NOMO-1 treated with DMSO at 0.1 percent for 48 hours (cell line): ENCODE measurements at regions not wholly inside any gene's neighbourhood (a gene's known extent, or its start where the extent isn't known, plus 50 kb on each side); places are given as distances from the start of the nearest gene placed in this dataset.

Source experiments
- DNase-seq: peaks from one replicate; lab custom pipeline; 2025; ENCODE audit not compliant: unreplicated experiment; lab: John Stamatoyannopoulos, UW

DNA sequence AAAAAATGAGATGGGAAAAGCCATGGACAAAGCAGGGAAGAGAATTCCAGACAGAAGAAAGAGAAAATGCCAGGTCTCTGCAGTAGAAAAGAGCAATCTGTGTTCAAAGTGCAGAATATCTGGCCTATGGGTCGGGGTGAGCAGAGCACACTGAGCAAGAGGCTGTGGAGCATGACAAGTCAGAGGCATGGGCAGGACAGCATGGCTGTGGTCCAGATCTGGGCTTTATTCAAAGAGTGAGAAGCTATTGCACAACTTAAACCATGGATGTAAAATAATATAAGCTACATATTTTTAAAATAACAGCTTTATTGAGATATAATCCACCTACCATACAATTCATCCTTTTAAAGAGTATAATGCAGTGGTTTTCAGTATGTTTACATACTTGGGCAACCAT, 133.1 kb upstream of the SPDL1 start:
- no peak for DNase-seq

- no peak for DNase-seq
Measured at GRCh38 chr5:169448826-169449225, 134.7 kb upstream of the SPDL1 start.

DNA sequence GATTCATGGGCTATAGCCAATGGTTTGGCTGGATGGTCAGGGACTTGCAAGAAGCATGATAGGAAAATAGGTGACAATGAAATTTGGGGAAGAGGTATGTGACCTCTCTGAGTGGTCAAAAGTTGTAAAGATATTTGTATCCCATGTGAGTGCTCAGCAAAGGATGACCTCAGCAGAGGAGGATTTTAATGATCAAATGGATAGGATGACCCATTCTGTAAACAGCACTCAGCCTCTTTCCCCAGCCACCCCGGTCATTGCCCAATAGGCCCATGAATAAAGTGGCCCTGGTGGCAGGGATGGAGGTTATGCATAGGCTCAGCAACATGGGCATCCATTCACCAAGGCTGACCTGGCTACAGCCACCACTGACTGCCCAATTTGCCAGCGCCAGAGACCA, 138.4 kb upstream of the SPDL1 start:
- no peak for DNase-seq

DNA sequence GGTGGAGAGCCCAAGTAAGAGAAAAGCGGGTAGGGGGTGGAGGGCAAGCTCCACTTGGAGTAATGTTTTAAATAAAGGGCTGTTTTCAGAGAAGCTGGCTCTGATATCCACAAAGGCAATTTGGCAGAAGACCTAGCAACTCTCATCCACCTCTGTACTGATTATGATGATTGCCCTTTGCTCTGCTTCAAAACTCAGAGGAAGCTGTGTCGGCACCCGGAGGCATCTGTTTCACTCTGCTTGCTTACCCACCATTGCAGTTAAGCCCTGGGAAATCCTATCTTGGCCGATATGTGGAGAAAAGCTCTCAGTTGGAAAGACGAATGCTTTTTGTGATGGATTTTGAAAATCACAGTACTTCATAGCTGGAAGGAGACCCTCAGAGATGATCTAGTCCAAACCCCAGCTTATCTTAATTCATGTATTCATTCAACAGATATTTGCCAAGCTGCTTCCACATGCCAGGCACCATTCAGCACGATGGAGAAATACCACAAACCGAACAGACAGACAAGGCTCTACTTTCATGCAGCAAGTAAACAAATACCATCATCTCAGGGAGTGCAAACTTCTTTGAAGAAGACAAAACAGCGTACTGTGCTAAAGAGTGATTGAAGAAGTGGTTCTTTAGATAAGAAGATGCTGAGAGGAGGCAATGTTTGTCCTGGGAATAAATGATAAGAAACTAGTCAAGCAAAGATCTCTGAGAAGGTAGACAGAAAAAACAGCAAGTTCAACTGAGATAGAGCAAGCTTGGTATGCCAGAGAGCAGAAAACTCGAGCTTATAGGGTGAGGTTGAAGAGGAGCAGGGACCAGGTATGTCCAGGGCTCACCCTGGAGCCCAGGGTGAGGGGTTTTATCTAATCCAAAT, 140.4 kb upstream of the SPDL1 start:
- DNase-seq, result no peak

GRCh38 chr5:169442403-169442874, 141.1 kb upstream of the SPDL1 start:
- DNase-seq, result no peak

GRCh38 chr5:169440107-169440705, 139.3 kb upstream of the SLIT3 start:
- no peak for DNase-seq

DNA sequence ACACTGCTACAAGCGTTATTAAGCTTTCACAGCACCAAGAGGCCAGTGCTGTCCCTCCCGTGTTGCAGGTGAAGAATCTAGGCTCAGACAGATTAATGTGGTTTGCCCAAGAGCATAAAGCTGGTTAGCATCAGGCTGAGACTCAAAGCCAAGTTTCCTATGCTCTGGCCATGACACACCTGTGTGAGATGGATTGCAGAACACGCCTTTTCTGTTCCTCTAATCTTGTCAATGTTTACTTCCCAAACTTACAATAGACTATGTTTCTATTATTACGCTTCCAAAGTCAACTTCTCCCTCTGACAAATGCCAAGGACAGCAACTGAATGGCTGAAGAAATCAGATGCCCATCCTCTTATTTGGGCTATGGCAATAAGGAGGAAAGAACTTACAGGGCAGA, 138.4 kb upstream of the SLIT3 start:
- no peak for DNase-seq

DNA sequence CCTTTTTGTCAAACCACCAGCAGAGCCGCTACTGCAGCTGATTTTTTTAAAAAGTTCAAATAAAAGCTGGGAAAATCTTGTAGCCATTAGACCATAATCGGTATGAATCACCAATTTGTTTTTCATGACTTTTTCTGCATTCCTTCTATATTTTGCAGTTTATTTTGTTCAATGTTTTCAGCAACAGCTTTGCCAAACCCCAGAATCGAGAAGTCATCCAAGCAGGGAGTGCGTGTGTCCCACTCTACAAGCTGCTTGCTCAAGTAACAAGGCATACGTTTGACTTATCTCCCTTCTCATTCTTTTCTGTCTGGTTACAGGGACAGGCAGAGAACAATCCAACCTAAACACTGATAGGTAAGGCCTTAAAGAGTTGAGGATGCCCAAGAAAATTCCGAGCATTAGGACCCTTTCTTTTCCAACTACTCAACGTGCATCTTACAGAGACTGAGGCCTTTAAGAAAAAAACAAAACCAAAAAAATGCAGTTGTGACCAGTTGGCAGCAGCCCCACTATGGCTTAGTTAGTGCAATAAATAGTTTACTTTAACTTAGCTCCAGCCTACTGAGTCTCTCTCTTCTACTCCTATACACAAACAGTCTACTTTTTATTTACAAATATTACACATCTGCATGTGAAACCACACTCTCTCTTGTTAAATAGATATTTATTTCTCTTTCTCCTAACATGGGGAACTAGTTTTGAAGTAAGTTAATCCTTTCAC, 134.7 kb upstream of the SLIT3 start:
- no peak for DNase-seq

DNA sequence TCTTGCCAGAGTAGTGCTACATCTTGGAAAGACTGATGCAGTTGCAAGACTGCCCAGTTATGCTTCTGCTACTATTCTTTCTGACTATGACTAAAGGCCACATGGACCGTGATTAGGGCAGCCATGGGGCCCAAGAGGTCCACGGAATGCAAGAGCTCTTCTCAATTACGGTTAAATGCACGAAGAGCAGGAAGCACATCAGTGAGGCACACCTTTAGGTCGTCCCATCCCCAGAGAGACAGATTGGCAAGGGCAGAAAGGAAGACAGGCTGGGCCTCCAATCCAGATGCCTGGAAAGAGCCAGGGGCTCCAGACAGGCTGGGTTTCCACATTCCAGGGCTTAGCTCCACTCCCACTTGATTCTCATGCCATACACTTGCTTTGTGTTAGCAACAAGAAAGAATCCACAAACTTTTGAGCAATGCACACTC, 132.3 kb upstream of the SLIT3 start:
- DNase-seq, result no peak

- no peak for DNase-seq
Measured at GRCh38 chr5:169431386-169431785, 130.4 kb upstream of the SLIT3 start.

DNA sequence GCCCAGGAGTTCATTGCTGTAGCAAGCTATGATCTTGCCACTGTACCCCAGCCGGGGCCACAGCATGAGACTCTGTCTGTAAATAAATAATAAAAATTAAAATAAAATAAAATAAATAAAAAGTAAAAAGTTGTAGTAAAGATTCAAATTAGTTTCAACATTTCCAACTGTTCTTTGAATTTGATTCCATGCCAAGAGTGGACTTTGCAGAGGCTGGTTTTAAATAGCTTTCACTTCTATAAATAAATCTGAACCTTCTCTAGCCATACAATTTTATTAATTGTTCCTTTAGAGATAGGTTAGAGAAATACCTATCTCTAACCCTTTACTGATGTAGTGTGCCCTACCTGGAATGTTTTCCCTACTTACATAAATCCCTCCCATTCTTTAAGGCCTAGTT, 129.7 kb upstream of the SLIT3 start:
- DNase-seq, result no peak

DNA sequence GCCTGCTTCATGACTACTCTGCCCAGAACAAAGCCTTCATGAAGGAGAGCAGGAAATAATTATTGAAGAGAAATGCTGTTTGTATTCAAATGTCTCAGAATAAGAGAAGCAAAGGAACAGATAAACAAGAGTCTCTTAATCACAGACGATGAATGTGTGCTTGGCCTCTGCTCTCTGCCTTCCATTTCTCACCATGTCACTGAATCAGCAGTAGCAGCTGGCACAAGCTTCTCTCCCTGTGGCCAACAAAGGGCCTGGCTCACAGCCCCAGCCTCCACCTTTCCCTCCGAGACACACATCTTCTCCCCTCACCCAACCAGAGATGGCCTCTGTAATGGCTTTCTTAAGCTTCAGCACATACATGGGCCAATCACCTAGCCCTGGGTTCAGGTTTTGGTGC, 128.1 kb upstream of the SLIT3 start:
- no peak for DNase-seq

- peak; percentile 2 for DNase-seq
Measured at GRCh38 chr5:169426784-169427183, 125.8 kb upstream of the SLIT3 start.

GRCh38 chr5:169424670-169425378, 123.9 kb upstream of the SLIT3 start:
- DNase-seq, result no peak

GRCh38 chr5:169424279-169424655, 123.3 kb upstream of the SLIT3 start:
- DNase-seq, result no peak

GRCh38 chr5:169423580-169424278, 122.8 kb upstream of the SLIT3 start:
- DNase-seq, result no peak

DNA sequence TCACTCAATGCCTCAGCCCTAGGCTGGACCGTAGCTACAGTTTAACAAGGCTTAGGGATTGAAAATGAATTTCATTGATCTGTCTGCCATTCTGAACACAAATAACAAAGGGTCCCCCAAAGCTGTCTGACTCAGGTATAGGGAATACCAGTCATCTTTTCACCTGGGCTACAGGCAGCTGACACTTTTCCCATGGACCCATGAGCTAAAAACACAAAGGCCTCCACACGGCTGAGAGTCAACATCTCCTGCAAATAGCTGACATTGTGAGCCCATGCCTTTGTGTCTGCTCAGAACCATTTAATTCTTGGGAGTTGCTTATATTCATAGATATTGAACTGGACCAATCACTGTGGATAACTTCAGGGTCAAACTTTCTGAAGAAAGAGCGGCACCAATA, 121.1 kb upstream of the SLIT3 start:
- DNase-seq, result no peak

DNA sequence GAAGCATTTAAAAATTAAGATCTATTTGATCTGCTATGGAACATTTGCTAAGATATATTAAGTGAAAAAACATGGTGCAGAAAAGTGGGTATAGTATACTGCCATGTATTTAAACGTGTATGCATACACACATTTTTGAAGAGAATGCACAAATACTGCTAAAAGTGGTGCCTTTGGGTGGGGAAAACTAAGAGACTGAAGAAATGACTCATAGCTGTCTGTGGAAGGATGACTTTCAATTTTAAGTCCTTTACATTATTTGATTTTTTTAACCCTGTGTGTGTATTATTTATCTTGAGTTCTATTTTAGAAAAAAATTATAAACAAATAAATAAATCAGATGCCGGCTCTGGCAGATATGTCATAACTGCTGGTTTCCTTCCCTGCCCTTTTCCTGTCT, 120.7 kb upstream of the SLIT3 start:
- DNase-seq, result no peak

DNA sequence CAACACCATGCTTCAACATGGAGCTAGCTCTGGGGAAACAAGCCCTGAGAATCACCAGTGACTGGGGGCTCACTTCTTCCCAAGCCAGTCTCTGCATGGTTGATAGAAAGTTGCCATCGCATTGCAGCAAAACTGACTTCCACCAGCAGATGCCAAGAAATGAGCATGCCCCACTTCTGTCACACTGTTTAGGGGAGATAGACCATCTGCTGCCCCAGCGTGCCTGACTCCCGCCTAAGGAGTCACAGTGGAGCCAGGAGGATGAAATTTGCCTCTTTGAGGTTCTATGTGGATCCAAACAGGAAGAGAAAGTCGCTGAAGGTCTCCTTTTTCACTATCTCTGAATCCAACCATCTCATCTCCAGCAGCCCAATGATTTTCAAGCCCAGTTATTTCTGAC, 116.7 kb upstream of the SLIT3 start:
- DNase-seq, result no peak

GRCh38 chr5:169416583-169417196, 115.8 kb upstream of the SLIT3 start:
- DNase-seq, result no peak
